HCT116 (cell line): ENCODE measurements at regions not wholly inside any gene's neighbourhood (a gene's known extent, or its start where the extent isn't known, plus 50 kb on each side); places are given as distances from the start of the nearest gene placed in this dataset.

Experiments
- ATAC-seq: fragments of 200-7000 bp; cut with Tn5 transposase; 2 replicates; pipeline ENCODE4 v1.9.1; 2020; ENCODE audit warnings: mild to moderate bottlenecking, moderate library complexity
- BruUV-seq: library from RNA; stranded (reverse); fragments of 400-500 nt; replicated peaks from 2 replicates; lab custom pipeline; 2021; lab: Mats Ljungman, UMichigan
- CTCF ChIA-PET: fragments of 300-600 bp; sonication (Branson Sonifier 250); formaldehyde crosslinking; loops from one replicate; lab custom pipeline; 2021; ENCODE audit warnings: antibody characterized with exemption; lab: Charles Lee
- POLR2A ChIA-PET: fragments of 300-600, 350-600 bp; sonication (Branson Sonifier 250); formaldehyde crosslinking; loops from one replicate; lab custom pipeline; 2021; ENCODE audit warnings: antibody characterized with exemption; lab: Charles Lee
- RAD21 ChIA-PET, 2 experiments: fragments of 300-600 bp; sonication (Branson Sonifier 250); formaldehyde crosslinking; loops; one replicate each; lab custom pipeline; 2023; ENCODE audit warnings: low total read pairs in 2 of 2; ENCODE audit not compliant: uncharacterized antibody in 2 of 2, unreplicated experiment in 2 of 2, low non-redundant PET in 1 of 2; lab: Charles Lee
- DNase-seq: peaks from one replicate; pipeline ENCODE4 v3.0.0-alpha.2; 2010; ENCODE audit warnings: low read depth, low spot score
- H2AFZ ChIP-seq: fragments of 200-600 bp; shearing (Covaris generic), sonication (generic); 2 replicates; pipeline ENCODE4 v1.6.1; 2017; ENCODE audit warnings: low read depth, mixed run types, mixed read lengths, antibody characterized with exemption, low read length; ENCODE audit not compliant: poor library complexity, severe bottlenecking
- H3K27ac ChIP-seq: 2 replicates; pipeline ENCODE4 v1.5.1; 2012; ENCODE audit warnings: low read depth, low read length
- H3K27me3 ChIP-seq: fragments of 200-600 bp; sonication (generic); 2 replicates; pipeline ENCODE4 v1.6.1; 2016; ENCODE audit warnings: mixed run types, low read length, mixed read lengths; ENCODE audit not compliant: insufficient read depth
- H3K36me3 ChIP-seq, 2 experiments: fragments of 200-500 bp in 1 of 2; fragments of 200-600 bp in 1 of 2; sonication (Bioruptor generic) in 1 of 2; sonication (generic) in 1 of 2; 2 replicates each; pipeline versions ENCODE4 v1.5.1 to v1.6.1; 2014 to 2016; ENCODE audit warnings: low read length in 2 of 2, inconsistent platforms in 1 of 2, mixed read lengths in 1 of 2, mixed run types in 1 of 2; ENCODE audit not compliant: insufficient read depth in 2 of 2, control insufficient read depth in 1 of 2
- H3K4me1 ChIP-seq, 2 experiments: fragments of 200-600 bp in 1 of 2; sonication (generic) in 1 of 2; 2 replicates each; pipeline versions ENCODE4 v1.5.1 to v1.6.1; 2012 to 2017; ENCODE audit warnings: low read length in 2 of 2, inconsistent platforms in 1 of 2, mild to moderate bottlenecking in 1 of 2, mixed read lengths in 1 of 2, mixed run types in 1 of 2, moderate library complexity in 1 of 2; ENCODE audit not compliant: insufficient read depth in 2 of 2, control insufficient read depth in 1 of 2
- H3K4me2 ChIP-seq: fragments of 200-600 bp; sonication (generic); 2 replicates; pipeline ENCODE4 v1.6.1; 2017; ENCODE audit warnings: mixed run types, low read length, mixed read lengths
- H3K4me3 ChIP-seq, 2 experiments: fragments of 200-600 bp in 1 of 2; sonication (generic) in 1 of 2; replicated peaks in 1 of 2; 2 replicates each; pipeline ENCODE4 v1.5.1; 2011 to 2016; ENCODE audit warnings: low read length in 2 of 2, control low read depth in 1 of 2, low read depth in 1 of 2, mild to moderate bottlenecking in 1 of 2, mixed read lengths in 1 of 2, mixed run types in 1 of 2
- H3K79me2 ChIP-seq: fragments of 200-600 bp; sonication (generic); 2 replicates; pipeline ENCODE4 v1.6.1; 2017; ENCODE audit warnings: mild to moderate bottlenecking, mixed run types, low read length, moderate library complexity, mixed read lengths; ENCODE audit not compliant: insufficient read depth
- H3K9ac ChIP-seq: fragments of 200-600 bp; sonication (generic); 2 replicates; pipeline ENCODE4 v1.6.1; 2016; ENCODE audit warnings: low read length, mixed read lengths
- H3K9me2 ChIP-seq: fragments of 200-600 bp; sonication (generic), shearing (Covaris generic); 2 replicates; pipeline ENCODE4 v1.6.1; 2017; ENCODE audit warnings: mixed run types, mild to moderate bottlenecking, moderate library complexity; ENCODE audit not compliant: insufficient read depth
- H3K9me3 ChIP-seq, 2 experiments: fragments of 200-500 bp in 1 of 2; fragments of 200-600 bp in 1 of 2; sonication (Bioruptor generic) in 1 of 2; sonication (generic) in 1 of 2; 2 replicates each; pipeline ENCODE4 v1.6.1; 2014 to 2017; ENCODE audit warnings: low read length in 2 of 2, mixed read lengths in 2 of 2, inconsistent platforms in 1 of 2, low read depth in 1 of 2, mild to moderate bottlenecking in 1 of 2, mixed run types in 1 of 2, moderate library complexity in 1 of 2; ENCODE audit not compliant: control insufficient read depth in 1 of 2, insufficient read depth in 1 of 2
- H4K20me1 ChIP-seq: fragments of 200-600 bp; sonication (generic), shearing (Covaris generic); 2 replicates; pipeline ENCODE4 v1.6.1; 2017; ENCODE audit warnings: mixed run types, mild to moderate bottlenecking, moderate library complexity; ENCODE audit not compliant: insufficient read depth
- ATF3 ChIP-seq: IDR thresholded peaks from 2 replicates; pipeline ENCODE4 v1.6.1; 2012
- CBX3 ChIP-seq: IDR thresholded peaks from 2 replicates; pipeline ENCODE4 v1.6.1; 2012; ENCODE audit warnings: low read depth
- CEBPB ChIP-seq: IDR thresholded peaks from 2 replicates; pipeline ENCODE4 v1.6.1; 2012; ENCODE audit warnings: low read depth
- CTCF ChIP-seq, 3 experiments: fragments of 200-600 bp in 1 of 3; sonication (generic) in 1 of 3; IDR thresholded peaks in 2 of 3; conservative IDR thresholded peaks in 1 of 3; 2 replicates each; pipeline ENCODE4 v1.5.1; 2012 to 2017; ENCODE audit warnings: low read depth in 2 of 3, low read length in 2 of 3, antibody characterized with exemption in 1 of 3, borderline replicate concordance in 1 of 3, control low read depth in 1 of 3, mild to moderate bottlenecking in 1 of 3, mixed read lengths in 1 of 3, mixed run types in 1 of 3, moderate library complexity in 1 of 3; ENCODE audit not compliant: insufficient read depth in 1 of 3
- ELF1 ChIP-seq: IDR thresholded peaks from 2 replicates; pipeline ENCODE4 v1.6.1; 2012; ENCODE audit warnings: low read depth, borderline replicate concordance
- EZH2 ChIP-seq: fragments of 200-600 bp; sonication (generic); IDR thresholded peaks from 2 replicates; pipeline ENCODE4 v1.6.1; 2017; ENCODE audit warnings: antibody characterized with exemption, mixed run types
- EZH2phosphoT487 ChIP-seq: fragments of 200-600 bp; IDR thresholded peaks from 2 replicates; pipeline ENCODE4 v1.6.1; 2018; ENCODE audit warnings: antibody characterized with exemption, borderline replicate concordance
- JUND ChIP-seq: IDR thresholded peaks from 2 replicates; pipeline ENCODE4 v1.6.1; 2012
- POLR2A ChIP-seq: IDR thresholded peaks from 2 replicates; pipeline ENCODE4 v1.7.0; 2011; ENCODE audit warnings: borderline replicate concordance; ENCODE audit not compliant: insufficient read depth, insufficient read length; ENCODE audit errors: extremely low read depth
- POLR2AphosphoS5 ChIP-seq: IDR thresholded peaks from 2 replicates; pipeline ENCODE4 v1.6.1; 2011; ENCODE audit warnings: mild to moderate bottlenecking, low read depth, low read length, moderate library complexity
- SP1 ChIP-seq: IDR thresholded peaks from 2 replicates; pipeline ENCODE4 v1.6.1; 2012; ENCODE audit warnings: low read depth
- SRF ChIP-seq: IDR thresholded peaks from 2 replicates; pipeline ENCODE4 v1.6.1; 2012; ENCODE audit warnings: low read depth
- TCF7L2 ChIP-seq: IDR thresholded peaks from 2 replicates; pipeline ENCODE4 v1.7.0; 2011; ENCODE audit warnings: borderline replicate concordance, inconsistent platforms; ENCODE audit not compliant: insufficient read depth, insufficient read length; ENCODE audit errors: extremely low read depth
- YY1 ChIP-seq: IDR thresholded peaks from 2 replicates; pipeline ENCODE4 v1.6.1; 2011; ENCODE audit warnings: low read length, low read depth, moderate library complexity, mild to moderate bottlenecking; ENCODE audit not compliant: insufficient replicate concordance; ENCODE audit errors: extremely low read depth
- ZBTB33 ChIP-seq: IDR thresholded peaks from 2 replicates; pipeline ENCODE4 v1.6.1; 2011; ENCODE audit warnings: mild to moderate bottlenecking, low read length, moderate library complexity; ENCODE audit not compliant: insufficient replicate concordance; ENCODE audit errors: extremely low read depth
- ZFX ChIP-seq: fragments of 450-650 bp; IDR thresholded peaks from 2 replicates; pipeline ENCODE4 v1.6.1; 2017
- ZNF274 ChIP-seq: fragments of 200-500 bp; sonication (Bioruptor generic); IDR thresholded peaks from 2 replicates; pipeline ENCODE4 v1.6.1; 2014; ENCODE audit warnings: mild to moderate bottlenecking, low read depth, low read length, inconsistent platforms
- intact Hi-C: fragments of 100-400 bp; cut with micrococcal nuclease; formaldehyde crosslinking; loops from 2 replicates; pipeline ENCODE4 v1.10.0; 2022
- TF ChIP-seq, protein P1 (sequence below): IDR thresholded peaks from 2 replicates; pipeline ENCODE4 v1.6.1; 2012; ENCODE audit warnings: low read depth

DNA sequence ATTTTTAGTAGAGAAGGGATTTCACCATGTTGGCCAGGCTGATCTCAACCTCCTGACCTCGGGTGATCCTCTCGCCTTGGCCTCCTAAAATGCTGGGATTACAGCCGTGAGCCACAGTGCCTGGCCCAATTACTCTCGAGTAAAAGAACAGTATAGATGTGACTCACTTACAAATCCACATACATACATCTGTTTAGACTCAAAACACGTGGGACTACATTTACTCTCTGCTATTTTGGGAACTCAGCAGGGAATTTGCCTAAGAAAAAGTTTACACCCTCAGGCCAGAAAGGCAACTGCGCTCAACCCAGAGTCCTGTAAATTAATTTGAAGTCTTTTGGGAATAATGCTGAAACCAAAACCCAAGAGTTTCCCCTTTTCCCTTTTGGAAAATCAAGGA, 289.7 kb downstream of the KLF6 start:
- CTCF ChIA-PET = no interaction called here
- H3K4me2 ChIP-seq = no peak overlapping the region
- no peak overlapping the region for H2AFZ ChIP-seq
- ATAC-seq (no peak), DNase-seq (no peak)
- no TSS peak for BruUV-seq
- no peaks in the 10 kb centered on the region for H3K9me2 ChIP-seq
- no peak overlapping the region for H3K4me3 ChIP-seq
- intact Hi-C loops = no loop called here
- POLR2A ChIA-PET = no interaction called here
- H4K20me1 ChIP-seq = no peaks in the 10 kb centered on the region
- RAD21 ChIA-PET = no interaction called here
- H3K4me1 ChIP-seq = no peaks in the 10 kb centered on the region
- peaks cover 7% of the 10 kb centered on the region; the same call in 1 of the 2 replicates for H3K27me3 ChIP-seq
- TF ChIP-seq ZFX = no peak
- TF ChIP-seq ATF3 = no peak
- TF ChIP-seq ZNF274 = no peak
- TF ChIP-seq POLR2A = no peak
- TF ChIP-seq EZH2phosphoT487 = no peak
- no peak for TF ChIP-seq POLR2AphosphoS5
- TF ChIP-seq YY1 = no peak
- no peak for TF ChIP-seq SRF
- no peak for TF ChIP-seq TCF7L2
- TF ChIP-seq, protein P1, sequence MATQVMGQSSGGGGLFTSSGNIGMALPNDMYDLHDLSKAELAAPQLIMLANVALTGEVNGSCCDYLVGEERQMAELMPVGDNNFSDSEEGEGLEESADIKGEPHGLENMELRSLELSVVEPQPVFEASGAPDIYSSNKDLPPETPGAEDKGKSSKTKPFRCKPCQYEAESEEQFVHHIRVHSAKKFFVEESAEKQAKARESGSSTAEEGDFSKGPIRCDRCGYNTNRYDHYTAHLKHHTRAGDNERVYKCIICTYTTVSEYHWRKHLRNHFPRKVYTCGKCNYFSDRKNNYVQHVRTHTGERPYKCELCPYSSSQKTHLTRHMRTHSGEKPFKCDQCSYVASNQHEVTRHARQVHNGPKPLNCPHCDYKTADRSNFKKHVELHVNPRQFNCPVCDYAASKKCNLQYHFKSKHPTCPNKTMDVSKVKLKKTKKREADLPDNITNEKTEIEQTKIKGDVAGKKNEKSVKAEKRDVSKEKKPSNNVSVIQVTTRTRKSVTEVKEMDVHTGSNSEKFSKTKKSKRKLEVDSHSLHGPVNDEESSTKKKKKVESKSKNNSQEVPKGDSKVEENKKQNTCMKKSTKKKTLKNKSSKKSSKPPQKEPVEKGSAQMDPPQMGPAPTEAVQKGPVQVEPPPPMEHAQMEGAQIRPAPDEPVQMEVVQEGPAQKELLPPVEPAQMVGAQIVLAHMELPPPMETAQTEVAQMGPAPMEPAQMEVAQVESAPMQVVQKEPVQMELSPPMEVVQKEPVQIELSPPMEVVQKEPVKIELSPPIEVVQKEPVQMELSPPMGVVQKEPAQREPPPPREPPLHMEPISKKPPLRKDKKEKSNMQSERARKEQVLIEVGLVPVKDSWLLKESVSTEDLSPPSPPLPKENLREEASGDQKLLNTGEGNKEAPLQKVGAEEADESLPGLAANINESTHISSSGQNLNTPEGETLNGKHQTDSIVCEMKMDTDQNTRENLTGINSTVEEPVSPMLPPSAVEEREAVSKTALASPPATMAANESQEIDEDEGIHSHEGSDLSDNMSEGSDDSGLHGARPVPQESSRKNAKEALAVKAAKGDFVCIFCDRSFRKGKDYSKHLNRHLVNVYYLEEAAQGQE = no peak
- TF ChIP-seq CEBPB = no peak
- no peak for TF ChIP-seq ZBTB33
- TF ChIP-seq CBX3 = no peak
- TF ChIP-seq EZH2 = no peak
- no peak for TF ChIP-seq SP1
- no peak for TF ChIP-seq JUND
- no peak for TF ChIP-seq ELF1
- no peak for TF ChIP-seq CTCF (IDR thresholded peaks at IDR 0.05 in 2 of 3, conservative IDR thresholded peaks at IDR 0.05 in 1 of 3; ENCODE audit: borderline replicate concordance in 1 of 3, insufficient read depth in 1 of 3, low read depth in 2 of 3, low read length in 2 of 3)
- H3K36me3 ChIP-seq = no peaks in the 10 kb centered on the region
- H3K9me3 ChIP-seq = no peaks in the 10 kb centered on the region
- no peaks in the 10 kb centered on the region for H3K79me2 ChIP-seq
- no peak overlapping the region for H3K27ac ChIP-seq
- no peak overlapping the region for H3K9ac ChIP-seq
